NCI-H2029 treated with DMSO at 0.1 percent for 48 hours (cell line): ENCODE measurements at regions not wholly inside any gene's neighbourhood (a gene's known extent, or its start where the extent isn't known, plus 50 kb on each side); places are given as distances from the start of the nearest gene placed in this dataset.
"Not testable (repeated sequence)": the region's sequence is repeated elsewhere in the genome, so short reads cannot be mapped to it uniquely, and the experiment has no call there.

ENCODE experiments used
- DNase-seq: peaks from one replicate; lab custom pipeline; 2025; lab: John Stamatoyannopoulos, UW

GRCh38 chr20:48381353-48382120, 446.3 kb downstream of the PREX1 start:
- no peak for DNase-seq

- no peak for DNase-seq
Observed at GRCh38 chr20:48380661-48381060, 447.1 kb downstream of the PREX1 start.

GRCh38 chr20:48378976-48379675, 448.7 kb downstream of the PREX1 start:
- no peak for DNase-seq

- DNase-seq, result no peak
Observed at GRCh38 chr20:48377940-48378339, 449.9 kb downstream of the PREX1 start.

- DNase-seq, result no peak
Observed at GRCh38 chr20:48375804-48376203, 452.0 kb downstream of the PREX1 start.

GRCh38 chr20:48374991-48375595, 452.7 kb downstream of the PREX1 start:
- no peak for DNase-seq

GRCh38 chr20:48374031-48374907, 453.5 kb downstream of the PREX1 start:
- not testable (repeated sequence) for DNase-seq

- no peak for DNase-seq
Observed at GRCh38 chr20:48373555-48373934, 454.3 kb downstream of the PREX1 start.

- not testable (repeated sequence) for DNase-seq
Observed at GRCh38 chr20:48372851-48373554, 454.8 kb downstream of the PREX1 start.

GRCh38 chr20:48371211-48371610, 456.6 kb downstream of the PREX1 start:
- no peak for DNase-seq

- DNase-seq, result not testable (repeated sequence)
Observed at GRCh38 chr20:48368580-48369021, 459.2 kb downstream of the PREX1 start.

- not testable (repeated sequence) for DNase-seq
Observed at GRCh38 chr20:48367541-48368358, 460.0 kb downstream of the PREX1 start.

- no peak for DNase-seq
Observed at GRCh38 chr20:48366230-48366629, 461.6 kb downstream of the PREX1 start.

- no peak for DNase-seq
Observed at GRCh38 chr20:48364688-48365421, 462.9 kb downstream of the PREX1 start.

GRCh38 chr20:48364055-48364454, 463.7 kb downstream of the PREX1 start:
- no peak for DNase-seq

- DNase-seq, result no peak
Observed at GRCh38 chr20:48360342-48360975, 467.3 kb downstream of the PREX1 start.

GRCh38 chr20:48359692-48360341, 468.0 kb downstream of the PREX1 start:
- no peak for DNase-seq

- not testable (repeated sequence) for DNase-seq
Observed at GRCh38 chr20:48359055-48359390, 468.8 kb downstream of the PREX1 start.
